ENCODE measurements at regions not wholly inside any gene's neighbourhood (a gene's known extent, or its start where the extent isn't known, plus 50 kb on each side); places are given as distances from the start of the nearest gene placed in this dataset.

GRCh38 chr7:101744588-101744987, 72.8 kb upstream of the CUX1 start:
- TF ChIP-seq, protein P1, sequence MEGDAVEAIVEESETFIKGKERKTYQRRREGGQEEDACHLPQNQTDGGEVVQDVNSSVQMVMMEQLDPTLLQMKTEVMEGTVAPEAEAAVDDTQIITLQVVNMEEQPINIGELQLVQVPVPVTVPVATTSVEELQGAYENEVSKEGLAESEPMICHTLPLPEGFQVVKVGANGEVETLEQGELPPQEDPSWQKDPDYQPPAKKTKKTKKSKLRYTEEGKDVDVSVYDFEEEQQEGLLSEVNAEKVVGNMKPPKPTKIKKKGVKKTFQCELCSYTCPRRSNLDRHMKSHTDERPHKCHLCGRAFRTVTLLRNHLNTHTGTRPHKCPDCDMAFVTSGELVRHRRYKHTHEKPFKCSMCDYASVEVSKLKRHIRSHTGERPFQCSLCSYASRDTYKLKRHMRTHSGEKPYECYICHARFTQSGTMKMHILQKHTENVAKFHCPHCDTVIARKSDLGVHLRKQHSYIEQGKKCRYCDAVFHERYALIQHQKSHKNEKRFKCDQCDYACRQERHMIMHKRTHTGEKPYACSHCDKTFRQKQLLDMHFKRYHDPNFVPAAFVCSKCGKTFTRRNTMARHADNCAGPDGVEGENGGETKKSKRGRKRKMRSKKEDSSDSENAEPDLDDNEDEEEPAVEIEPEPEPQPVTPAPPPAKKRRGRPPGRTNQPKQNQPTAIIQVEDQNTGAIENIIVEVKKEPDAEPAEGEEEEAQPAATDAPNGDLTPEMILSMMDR (IDR thresholded peaks at IDR 0.05) = no peak
- TF ChIP-seq EZH2 (IDR thresholded peaks at IDR 0.05; ENCODE audit: borderline replicate concordance, insufficient read depth, low read depth, low read length, poor library complexity, severe bottlenecking) = no peak
